ENCODE measurements at regions not wholly inside any gene's neighbourhood (a gene's known extent, or its start where the extent isn't known, plus 50 kb on each side); places are given as distances from the start of the nearest gene placed in this dataset.

DNA sequence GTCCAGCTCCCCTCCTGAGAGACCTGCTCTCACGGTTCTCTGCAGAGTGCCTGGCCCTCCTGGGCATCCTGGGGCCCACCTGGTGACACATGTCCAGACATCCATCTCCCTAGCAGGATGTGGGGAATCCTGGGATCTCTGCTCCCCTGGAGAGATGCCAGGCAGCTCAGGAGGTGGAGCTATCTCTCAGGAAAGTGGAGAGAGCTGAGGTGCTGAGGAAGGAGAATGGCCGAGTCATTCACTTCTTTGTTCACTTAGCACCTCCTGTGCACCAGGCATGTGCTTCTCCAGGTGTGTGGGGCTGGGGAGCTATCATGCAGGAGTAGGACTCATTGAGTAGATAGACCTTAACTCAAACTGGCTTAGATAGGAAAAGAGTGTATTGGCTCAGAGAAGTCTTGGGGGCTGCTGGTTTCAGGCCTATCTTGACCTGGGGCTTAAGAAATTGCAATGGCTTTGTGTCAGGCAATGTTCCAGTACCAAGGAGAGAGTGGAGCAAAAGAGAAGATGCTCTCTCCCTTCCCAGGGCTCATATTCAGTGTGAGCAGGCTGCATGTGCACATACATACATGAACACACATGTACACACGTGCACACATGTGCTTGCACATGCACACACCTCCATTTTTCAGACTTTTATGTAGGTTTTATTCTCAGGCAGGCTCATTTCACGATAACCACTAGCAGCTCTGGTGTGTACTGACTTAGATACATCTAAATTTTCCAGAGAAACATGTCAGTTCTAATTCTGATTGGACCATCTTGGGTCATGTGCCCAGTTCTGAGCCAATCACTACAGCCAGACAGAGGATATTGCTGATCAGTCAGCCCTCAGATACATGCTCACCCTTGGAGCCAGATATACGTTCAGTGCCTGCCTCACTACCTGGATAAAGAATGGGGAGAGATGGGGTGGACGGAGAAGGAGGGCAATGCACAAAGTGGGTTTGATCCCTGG, 437.6 kb downstream of the PTPRU start:
- Mint-ChIP-seq H3K4me1 (no peaks in the 10 kb centered on the region), H3K36me3 (no peaks in the 10 kb centered on the region), H3K27me3 (peaks cover 6% of the 10 kb centered on the region), H3K4me3 (no peak overlapping the region), H3K9me3 (peaks cover 3% of the 10 kb centered on the region), H3K27ac (no peak overlapping the region)
- ATAC-seq (ENCODE audit: low read depth) (no peak), DNase-seq (ENCODE audit: low spot score in 2 of 2) (peak in 1 of 2 donors; percentile 4)

GRCh38 chr1:29673228-29673500, 436.8 kb downstream of the PTPRU start:
- no peak for DNase-seq (ENCODE audit: low spot score in 2 of 2)
- no peaks in the 10 kb centered on the region for H3K4me1 Mint-ChIP-seq
- H3K9me3 Mint-ChIP-seq: peaks cover 3% of the 10 kb centered on the region

DNA sequence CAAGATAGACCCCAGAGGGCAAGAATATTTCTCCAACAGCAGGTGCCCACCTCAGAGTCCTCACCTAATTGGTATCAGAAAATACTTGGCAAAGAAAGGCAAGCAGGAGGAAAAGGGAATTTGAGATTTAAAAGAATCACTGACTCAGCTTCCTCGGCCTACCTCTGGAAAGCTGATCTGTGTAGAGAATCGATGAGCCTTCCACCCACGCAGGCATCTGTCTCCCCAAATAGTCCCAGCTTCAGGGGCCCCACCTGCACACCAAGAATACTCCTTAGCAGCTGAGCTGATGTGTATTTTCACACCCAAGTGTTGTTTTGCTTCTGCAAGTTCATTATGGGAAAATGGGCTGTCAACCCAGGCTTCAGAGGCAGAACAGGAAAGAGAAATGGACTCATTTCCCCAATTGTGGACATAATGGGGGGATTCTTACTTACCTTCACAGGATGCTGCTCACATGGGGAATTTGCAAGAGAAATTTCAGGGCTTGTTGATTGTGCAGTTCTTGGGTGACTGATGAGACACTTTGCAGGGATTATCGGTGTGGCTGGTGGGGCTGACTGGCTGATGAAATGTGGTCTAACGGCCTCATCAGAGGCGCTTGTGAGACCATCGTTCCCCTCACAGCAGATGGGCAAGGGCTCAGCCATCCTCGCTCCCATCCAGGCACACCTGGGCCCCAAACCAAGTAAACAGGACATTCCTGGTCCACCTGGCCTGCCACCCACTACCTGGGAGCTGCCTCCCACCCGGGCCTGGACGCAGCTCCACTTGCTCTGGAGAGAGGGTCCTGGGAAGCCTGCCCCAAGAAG, 436.3 kb downstream of the PTPRU start:
- Mint-ChIP-seq H3K4me3 (no peak overlapping the region), H3K4me1 (no peaks in the 10 kb centered on the region), H3K36me3 (no peaks in the 10 kb centered on the region), H3K27me3 (peaks cover 7% of the 10 kb centered on the region), H3K9me3 (peaks cover 3% of the 10 kb centered on the region), H3K27ac (no peak overlapping the region)
- no peak for ATAC-seq (ENCODE audit: low read depth)
- DNase-seq (ENCODE audit: low spot score in 2 of 2): no peak

More at GRCh38 chr1:29673228-29673500, 436.8 kb downstream of the PTPRU start:
- Mint-ChIP-seq H3K27me3 (peaks cover 6% of the 10 kb centered on the region), H3K27ac (no peak overlapping the region), H3K36me3 (no peaks in the 10 kb centered on the region), H3K4me3 (no peak overlapping the region)
- ATAC-seq (ENCODE audit: low read depth): no peak

DNA sequence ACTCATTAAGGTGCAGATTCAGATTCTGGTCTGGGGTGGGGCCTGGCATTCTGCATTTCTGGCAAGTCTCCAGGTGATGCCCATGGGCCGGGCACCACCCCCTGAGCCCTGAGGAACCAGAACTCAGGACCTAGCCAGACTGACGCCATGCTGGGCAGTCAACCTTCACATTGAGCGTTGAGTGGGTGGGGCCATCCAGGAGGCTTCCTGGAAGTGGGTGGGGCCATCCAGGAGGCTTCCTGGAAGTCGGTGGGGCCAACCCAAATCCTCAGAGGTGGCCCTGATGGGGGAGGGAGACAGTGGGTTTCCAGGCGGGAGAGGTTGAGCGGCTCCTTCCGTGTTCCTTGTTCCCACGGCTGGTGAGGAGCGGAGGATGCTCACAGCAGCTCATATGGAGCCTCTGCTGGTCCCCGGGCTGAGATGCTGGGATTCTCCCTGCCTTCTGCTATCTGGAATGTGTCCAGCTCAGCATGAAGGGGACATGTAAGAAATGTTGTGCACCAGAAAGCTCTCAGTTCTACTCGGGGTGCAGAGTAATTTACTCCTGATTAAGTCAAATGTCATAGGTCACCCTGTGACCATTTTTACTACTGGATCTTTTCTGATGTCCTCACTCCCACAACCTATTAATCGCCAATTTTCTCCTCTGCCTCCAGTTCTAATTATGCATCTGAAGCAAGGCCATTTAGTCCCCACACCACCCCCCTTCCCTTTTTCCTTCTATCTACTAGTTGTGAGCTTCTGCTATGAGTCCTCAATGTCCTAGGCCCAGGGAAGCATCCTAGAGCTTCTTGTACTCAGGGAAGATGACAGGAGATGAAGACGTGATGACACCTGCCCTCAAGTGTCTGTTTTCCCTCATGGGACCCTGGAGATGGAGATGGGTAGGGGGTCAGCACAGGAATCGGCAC, 435.4 kb downstream of the PTPRU start:
- no peak for ATAC-seq (ENCODE audit: low read depth)
- peak in 1 of 2 donors; percentile 7 for DNase-seq (ENCODE audit: low spot score in 2 of 2)
- no peaks in the 10 kb centered on the region for H3K4me1 Mint-ChIP-seq
- H3K27ac Mint-ChIP-seq: no peak overlapping the region
- H3K4me3 Mint-ChIP-seq: no peak overlapping the region
- peaks cover 7% of the 10 kb centered on the region for H3K27me3 Mint-ChIP-seq
- no peaks in the 10 kb centered on the region for H3K36me3 Mint-ChIP-seq
- H3K9me3 Mint-ChIP-seq: peaks cover 3% of the 10 kb centered on the region

- ATAC-seq (ENCODE audit: low read depth) (no peak), DNase-seq (ENCODE audit: low spot score in 2 of 2) (peak in 1 of 2 donors; percentile 8)
- H3K27me3 Mint-ChIP-seq: peaks cover 7% of the 10 kb centered on the region
- H3K27ac Mint-ChIP-seq: no peak overlapping the region
- H3K4me1 Mint-ChIP-seq: no peaks in the 10 kb centered on the region
- peaks cover 3% of the 10 kb centered on the region for H3K9me3 Mint-ChIP-seq
- no peak overlapping the region for H3K4me3 Mint-ChIP-seq
- no peaks in the 10 kb centered on the region for H3K36me3 Mint-ChIP-seq
Measured at GRCh38 chr1:29670752-29671151, 434.4 kb downstream of the PTPRU start.

GRCh38 chr1:29669912-29670311, 433.6 kb downstream of the PTPRU start:
- Mint-ChIP-seq H3K36me3 (no peaks in the 10 kb centered on the region), H3K4me3 (no peak overlapping the region)

DNA sequence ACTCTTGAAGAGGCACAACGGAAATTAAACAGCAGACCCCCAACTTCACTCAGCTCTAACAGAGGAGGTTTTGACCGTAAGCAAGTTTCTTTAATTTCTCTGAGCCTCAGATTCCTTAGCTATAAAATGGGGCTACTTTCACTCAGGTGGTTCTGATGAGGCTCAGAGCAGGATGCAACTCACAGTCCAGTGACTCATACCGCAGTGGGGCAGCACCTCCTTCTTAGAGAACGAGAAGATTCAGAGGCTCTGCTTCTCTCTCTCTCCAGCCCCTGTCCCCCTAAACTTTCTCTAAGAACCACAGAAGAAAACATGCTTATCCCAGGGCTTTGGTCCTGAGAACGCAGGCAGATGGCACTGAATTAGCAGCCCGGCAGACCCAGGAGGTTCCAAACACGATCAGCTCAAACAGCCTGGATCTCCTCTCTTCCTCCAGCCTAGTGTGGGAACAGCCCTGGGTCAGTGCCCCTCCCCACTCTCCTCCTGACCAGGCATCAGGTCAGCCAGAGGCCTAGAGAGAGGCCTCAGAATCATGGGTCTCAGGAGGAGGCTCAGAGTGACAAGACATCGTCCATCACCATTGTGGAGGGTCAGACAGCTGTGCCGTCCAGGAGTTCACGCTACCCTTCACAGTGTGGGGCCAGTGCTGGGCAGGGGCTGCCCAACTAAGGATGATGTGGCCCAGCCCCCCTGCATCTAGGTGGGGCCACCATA, 433.0 kb downstream of the PTPRU start:
- no peaks in the 10 kb centered on the region for H3K4me1 Mint-ChIP-seq
- ATAC-seq (ENCODE audit: low read depth) (no peak), DNase-seq (ENCODE audit: low spot score in 2 of 2) (no peak)
- peaks cover 7% of the 10 kb centered on the region for H3K27me3 Mint-ChIP-seq
- no peak overlapping the region for H3K4me3 Mint-ChIP-seq
- no peaks in the 10 kb centered on the region for H3K36me3 Mint-ChIP-seq
- H3K9me3 Mint-ChIP-seq: no peaks in the 10 kb centered on the region
- no peak overlapping the region for H3K27ac Mint-ChIP-seq

More at GRCh38 chr1:29669912-29670311, 433.6 kb downstream of the PTPRU start:
- Mint-ChIP-seq H3K9me3 (peaks cover under 1% of the 10 kb centered on the region), H3K4me1 (no peaks in the 10 kb centered on the region), H3K27me3 (peaks cover 7% of the 10 kb centered on the region), H3K27ac (no peak overlapping the region)
- DNase-seq (ENCODE audit: low spot score in 2 of 2): peak in 1 of 2 donors; percentile 4
- ATAC-seq (ENCODE audit: low read depth): no peak

- Mint-ChIP-seq H3K36me3 (no peaks in the 10 kb centered on the region), H3K4me3 (no peak overlapping the region), H3K27ac (no peak overlapping the region), H3K9me3 (no peaks in the 10 kb centered on the region), H3K4me1 (no peaks in the 10 kb centered on the region), H3K27me3 (peaks cover 7% of the 10 kb centered on the region)
- ATAC-seq (ENCODE audit: low read depth) (no peak), DNase-seq (ENCODE audit: low spot score in 2 of 2) (no peak)
Measured at GRCh38 chr1:29668551-29669157, 432.3 kb downstream of the PTPRU start.

DNA sequence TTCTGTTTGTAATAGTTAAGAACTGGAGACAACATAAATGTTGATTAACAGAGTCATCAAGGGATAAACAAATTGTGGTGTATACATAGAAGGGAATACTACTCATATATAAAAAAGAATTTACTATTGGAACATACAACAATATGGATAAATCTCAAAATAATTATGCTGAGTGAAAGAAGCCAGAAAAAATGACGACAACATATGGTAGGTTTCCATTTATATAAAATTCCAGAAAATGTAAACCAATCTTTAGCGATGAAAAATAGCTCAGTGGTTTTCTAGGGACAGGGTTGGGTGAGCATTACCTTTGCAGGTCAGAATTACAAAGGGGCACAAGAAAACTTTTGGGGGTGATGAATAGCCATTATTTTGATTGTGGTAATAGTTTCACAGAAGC, 431.6 kb downstream of the PTPRU start:
- no peak overlapping the region for H3K27ac Mint-ChIP-seq
- ATAC-seq (ENCODE audit: low read depth): no peak
- no peak for DNase-seq (ENCODE audit: low spot score in 2 of 2)
- H3K4me1 Mint-ChIP-seq: no peaks in the 10 kb centered on the region
- peaks cover 7% of the 10 kb centered on the region for H3K27me3 Mint-ChIP-seq
- H3K9me3 Mint-ChIP-seq: no peaks in the 10 kb centered on the region
- H3K36me3 Mint-ChIP-seq: no peaks in the 10 kb centered on the region
- no peak overlapping the region for H3K4me3 Mint-ChIP-seq

DNA sequence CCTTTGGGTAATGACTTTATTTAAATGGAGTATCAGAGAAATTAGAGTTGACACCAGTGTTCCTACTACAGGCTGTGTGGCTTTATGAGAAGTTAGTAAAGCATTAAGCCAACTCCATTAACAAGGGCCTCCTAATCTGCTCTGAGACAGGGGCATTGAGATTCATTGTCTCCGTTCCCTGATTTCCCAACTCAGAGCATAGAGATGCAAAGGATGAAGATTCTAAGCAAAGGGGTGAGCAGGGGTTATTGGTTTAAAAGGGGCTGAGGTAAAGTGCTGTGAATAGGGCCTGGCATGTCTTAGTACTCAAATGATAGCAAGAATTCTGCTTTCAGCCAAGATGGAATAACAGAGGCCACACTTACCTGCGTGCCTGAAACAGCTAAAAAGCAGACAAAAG, 428.4 kb downstream of the PTPRU start:
- DNase-seq (ENCODE audit: low spot score in 2 of 2) (no peak), ATAC-seq (ENCODE audit: low read depth) (no peak)
- Mint-ChIP-seq H3K9me3 (peaks cover 10% of the 10 kb centered on the region), H3K27ac (no peak overlapping the region), H3K27me3 (peaks cover 5% of the 10 kb centered on the region), H3K4me1 (no peaks in the 10 kb centered on the region), H3K36me3 (no peaks in the 10 kb centered on the region), H3K4me3 (no peak overlapping the region)

GRCh38 chr1:29658688-29659087, 422.4 kb downstream of the PTPRU start:
- Mint-ChIP-seq H3K27ac (no peak overlapping the region), H3K27me3 (peaks cover 8% of the 10 kb centered on the region), H3K4me3 (no peak overlapping the region), H3K9me3 (peaks cover 17% of the 10 kb centered on the region), H3K4me1 (no peaks in the 10 kb centered on the region), H3K36me3 (no peaks in the 10 kb centered on the region)
- DNase-seq (ENCODE audit: low spot score in 2 of 2) (no peak), ATAC-seq (ENCODE audit: low read depth) (no peak)

DNA sequence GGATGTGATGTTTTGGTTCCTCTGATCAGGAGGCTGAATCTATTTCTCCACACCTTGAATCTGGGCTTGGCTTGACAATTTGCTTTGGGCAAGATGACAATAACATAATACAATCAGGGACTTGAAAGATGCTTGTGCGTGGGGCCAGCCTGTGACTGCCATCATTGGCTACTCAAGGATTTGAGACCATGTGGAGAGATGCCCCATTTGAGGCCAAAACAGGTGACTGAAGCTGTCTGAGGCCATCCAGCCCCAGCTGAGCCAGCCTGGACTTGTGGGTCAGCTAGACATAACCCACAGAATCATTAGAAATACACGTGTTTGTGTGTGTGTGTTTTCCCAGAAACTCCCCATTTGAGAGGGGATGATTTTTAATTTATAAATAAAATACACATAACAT, 421.5 kb downstream of the PTPRU start:
- no peak for ATAC-seq (ENCODE audit: low read depth)
- H3K4me3 Mint-ChIP-seq: no peak overlapping the region
- no peak overlapping the region for H3K27ac Mint-ChIP-seq
- DNase-seq (ENCODE audit: low spot score in 2 of 2): no peak
- no peaks in the 10 kb centered on the region for H3K36me3 Mint-ChIP-seq
- peaks cover 17% of the 10 kb centered on the region for H3K9me3 Mint-ChIP-seq
- no peaks in the 10 kb centered on the region for H3K4me1 Mint-ChIP-seq
- peaks cover 8% of the 10 kb centered on the region for H3K27me3 Mint-ChIP-seq

Data from memory B cell (primary cell).